ENCODE measurements at regions not wholly inside any gene's neighbourhood (a gene's known extent, or its start where the extent isn't known, plus 50 kb on each side); places are given as distances from the start of the nearest gene placed in this dataset.
A peak's percentile ranks its signal among the peaks of the same experiment; 100 is the strongest.

- Histone ChIP-seq H3K4me3 (ENCODE audit: low read length) (no peak overlapping the region), H3K4me1 (ENCODE audit: control insufficient read depth, insufficient read depth, low read length) (no peaks in the 10 kb centered on the region), H3K27me3 (ENCODE audit: control insufficient read depth, insufficient read depth, low read length) (no peaks in the 10 kb centered on the region), H3K36me3 (ENCODE audit: control insufficient read depth, insufficient read depth, low read length) (no peaks in the 10 kb centered on the region), H3K9me3 (ENCODE audit: control insufficient read depth, low read depth, low read length) (no peaks in the 10 kb centered on the region), H3K27ac (ENCODE audit: low read length) (no peak overlapping the region)
- WGBS (ENCODE audit: insufficient coverage, low lambda C conversion rate): 38% methylated on average over 2 of the region's 3 CpGs
- DNase-seq: no peak
Measured at GRCh38 chr1:87437663-87438295, 109.1 kb downstream of the LMO4 start.

GRCh38 chr1:87439821-87440220 lies 111.1 kb downstream of the LMO4 start:
- 88% methylated on average over 1 of the region's 5 CpGs for WGBS (ENCODE audit: insufficient coverage, low lambda C conversion rate)
- no peak for DNase-seq
- Histone ChIP-seq H3K4me1 (ENCODE audit: control insufficient read depth, insufficient read depth, low read length) (no peaks in the 10 kb centered on the region), H3K9me3 (ENCODE audit: control insufficient read depth, low read depth, low read length) (peaks cover 2% of the 10 kb centered on the region), H3K36me3 (ENCODE audit: control insufficient read depth, insufficient read depth, low read length) (no peaks in the 10 kb centered on the region), H3K27me3 (ENCODE audit: control insufficient read depth, insufficient read depth, low read length) (no peaks in the 10 kb centered on the region), H3K4me3 (ENCODE audit: low read length) (no peak overlapping the region), H3K27ac (ENCODE audit: low read length) (no peak overlapping the region)

- no CpG with 5 or more reads among the region's 7 CpGs for WGBS (ENCODE audit: insufficient coverage, low lambda C conversion rate)
- Histone ChIP-seq H3K36me3 (ENCODE audit: control insufficient read depth, insufficient read depth, low read length) (no peaks in the 10 kb centered on the region), H3K4me3 (ENCODE audit: low read length) (no peak overlapping the region), H3K27ac (ENCODE audit: low read length) (no peak overlapping the region), H3K27me3 (ENCODE audit: control insufficient read depth, insufficient read depth, low read length) (no peaks in the 10 kb centered on the region), H3K4me1 (ENCODE audit: control insufficient read depth, insufficient read depth, low read length) (no peaks in the 10 kb centered on the region), H3K9me3 (ENCODE audit: control insufficient read depth, low read depth, low read length) (peaks cover 2% of the 10 kb centered on the region)
- DNase-seq: no peak
Measured at GRCh38 chr1:87449348-87449963, 120.8 kb downstream of the LMO4 start.

GRCh38 chr1:87450136-87450535 lies 121.5 kb downstream of the LMO4 start:
- no peak for DNase-seq
- Histone ChIP-seq H3K36me3 (ENCODE audit: control insufficient read depth, insufficient read depth, low read length) (no peaks in the 10 kb centered on the region), H3K27ac (ENCODE audit: low read length) (no peak overlapping the region), H3K4me3 (ENCODE audit: low read length) (no peak overlapping the region), H3K27me3 (ENCODE audit: control insufficient read depth, insufficient read depth, low read length) (no peaks in the 10 kb centered on the region), H3K4me1 (ENCODE audit: control insufficient read depth, insufficient read depth, low read length) (no peaks in the 10 kb centered on the region), H3K9me3 (ENCODE audit: control insufficient read depth, low read depth, low read length) (no peaks in the 10 kb centered on the region)
- WGBS (ENCODE audit: insufficient coverage, low lambda C conversion rate): 82% methylated on average over 2 of the region's 5 CpGs

- no peaks in the 10 kb centered on the region for H3K4me1 ChIP-seq (ENCODE audit: control insufficient read depth, insufficient read depth, low read length)
- H3K36me3 ChIP-seq (ENCODE audit: control insufficient read depth, insufficient read depth, low read length): no peaks in the 10 kb centered on the region
- H3K9me3 ChIP-seq (ENCODE audit: control insufficient read depth, low read depth, low read length): no peaks in the 10 kb centered on the region
- WGBS (ENCODE audit: insufficient coverage, low lambda C conversion rate): no CpG with 5 or more reads among the region's 8 CpGs
- no peak overlapping the region for H3K4me3 ChIP-seq (ENCODE audit: low read length)
- no peak overlapping the region for H3K27ac ChIP-seq (ENCODE audit: low read length)
- H3K27me3 ChIP-seq (ENCODE audit: control insufficient read depth, insufficient read depth, low read length): no peaks in the 10 kb centered on the region
- peak in 1 of 2 donors; percentile 24 for DNase-seq
Measured at GRCh38 chr1:87450615-87451209, 122.0 kb downstream of the LMO4 start.

GRCh38 chr1:87451229-87451920 lies 122.7 kb downstream of the LMO4 start:
- 94% methylated on average over 2 of the region's 5 CpGs for WGBS (ENCODE audit: insufficient coverage, low lambda C conversion rate)
- no peak overlapping the region for H3K27ac ChIP-seq (ENCODE audit: low read length)
- no peaks in the 10 kb centered on the region for H3K36me3 ChIP-seq (ENCODE audit: control insufficient read depth, insufficient read depth, low read length)
- H3K27me3 ChIP-seq (ENCODE audit: control insufficient read depth, insufficient read depth, low read length): no peaks in the 10 kb centered on the region
- H3K4me3 ChIP-seq (ENCODE audit: low read length): no peak overlapping the region
- DNase-seq: no peak
- H3K4me1 ChIP-seq (ENCODE audit: control insufficient read depth, insufficient read depth, low read length): no peaks in the 10 kb centered on the region
- no peaks in the 10 kb centered on the region for H3K9me3 ChIP-seq (ENCODE audit: control insufficient read depth, low read depth, low read length)

GRCh38 chr1:87452648-87453047 lies 124.0 kb downstream of the LMO4 start:
- DNase-seq: no peak
- H3K9me3 ChIP-seq (ENCODE audit: control insufficient read depth, low read depth, low read length): no peaks in the 10 kb centered on the region
- H3K27me3 ChIP-seq (ENCODE audit: control insufficient read depth, insufficient read depth, low read length): no peaks in the 10 kb centered on the region
- H3K36me3 ChIP-seq (ENCODE audit: control insufficient read depth, insufficient read depth, low read length): no peaks in the 10 kb centered on the region
- H3K4me3 ChIP-seq (ENCODE audit: low read length): no peak overlapping the region
- H3K27ac ChIP-seq (ENCODE audit: low read length): no peak overlapping the region
- H3K4me1 ChIP-seq (ENCODE audit: control insufficient read depth, insufficient read depth, low read length): no peaks in the 10 kb centered on the region

GRCh38 chr1:87457408-87457807 lies 128.7 kb downstream of the LMO4 start:
- Histone ChIP-seq H3K27ac (ENCODE audit: low read length) (no peak overlapping the region), H3K4me3 (ENCODE audit: low read length) (no peak overlapping the region), H3K9me3 (ENCODE audit: control insufficient read depth, low read depth, low read length) (no peaks in the 10 kb centered on the region), H3K27me3 (ENCODE audit: control insufficient read depth, insufficient read depth, low read length) (no peaks in the 10 kb centered on the region), H3K36me3 (ENCODE audit: control insufficient read depth, insufficient read depth, low read length) (no peaks in the 10 kb centered on the region), H3K4me1 (ENCODE audit: control insufficient read depth, insufficient read depth, low read length) (no peaks in the 10 kb centered on the region)
- WGBS (ENCODE audit: insufficient coverage, low lambda C conversion rate): 100% methylated on average over 1 of the region's 2 CpGs
- DNase-seq: no peak

GRCh38 chr1:87462894-87463293 lies 134.2 kb downstream of the LMO4 start:
- Histone ChIP-seq H3K9me3 (ENCODE audit: control insufficient read depth, low read depth, low read length) (no peaks in the 10 kb centered on the region), H3K4me3 (ENCODE audit: low read length) (no peak overlapping the region), H3K27me3 (ENCODE audit: control insufficient read depth, insufficient read depth, low read length) (no peaks in the 10 kb centered on the region), H3K4me1 (ENCODE audit: control insufficient read depth, insufficient read depth, low read length) (no peaks in the 10 kb centered on the region), H3K36me3 (ENCODE audit: control insufficient read depth, insufficient read depth, low read length) (no peaks in the 10 kb centered on the region), H3K27ac (ENCODE audit: low read length) (no peak overlapping the region)
- no CpG with 5 or more reads among the region's 1 CpG for WGBS (ENCODE audit: insufficient coverage, low lambda C conversion rate)
- DNase-seq: no peak

- WGBS (ENCODE audit: insufficient coverage, low lambda C conversion rate): no CpG with 5 or more reads among the region's 3 CpGs
- H3K27ac ChIP-seq (ENCODE audit: low read length): no peak overlapping the region
Measured at GRCh38 chr1:87464022-87464490, 135.4 kb downstream of the LMO4 start.

More at GRCh38 chr1:87464022-87464490, 135.4 kb downstream of the LMO4 start:
- no peak for DNase-seq
- Histone ChIP-seq H3K27me3 (ENCODE audit: control insufficient read depth, insufficient read depth, low read length) (no peaks in the 10 kb centered on the region), H3K4me3 (ENCODE audit: low read length) (no peak overlapping the region), H3K9me3 (ENCODE audit: control insufficient read depth, low read depth, low read length) (no peaks in the 10 kb centered on the region), H3K36me3 (ENCODE audit: control insufficient read depth, insufficient read depth, low read length) (no peaks in the 10 kb centered on the region), H3K4me1 (ENCODE audit: control insufficient read depth, insufficient read depth, low read length) (no peaks in the 10 kb centered on the region)
